A549 (cell line): ENCODE measurements at regions not wholly inside any gene's neighbourhood (a gene's known extent, or its start where the extent isn't known, plus 50 kb on each side); places are given as distances from the start of the nearest gene placed in this dataset.

Source experiments
- ATAC-seq, 2 experiments: fragments of 200-7000 bp in 1 of 2; fragments of >200 bp in 1 of 2; cut with Nextera tagmentation in 1 of 2; cut with Tn5 transposase in 1 of 2; 3 replicates each; pipeline versions ENCODE4 v1.8.0 to v1.9.1; 2018 to 2020; ENCODE audit warnings: mild to moderate bottlenecking in 1 of 2, moderate library complexity in 1 of 2
- CTCF ChIA-PET: fragments of 300-600 bp; sonication (Branson Sonifier 250); formaldehyde crosslinking; extraction: SDS; loops from one replicate; lab custom pipeline; 2021; ENCODE audit warnings: antibody characterized with exemption, inconsistent platforms; lab: Yijun Ruan, JAX
- POLR2A ChIA-PET: fragments of 350-600 bp; formaldehyde crosslinking; extraction: SDS; loops from one replicate; lab custom pipeline; 2021; ENCODE audit warnings: antibody characterized with exemption, inconsistent platforms; lab: Yijun Ruan, JAX
- DNase-seq, 2 experiments: peaks; one replicate each; pipeline versions ENCODE4 v3.0.0 to v3.0.0-alpha.2; 2011 to 2016; ENCODE audit warnings: low read depth in 1 of 2, low spot score in 1 of 2
- FAIRE-seq: peaks from 2 replicates; lab custom pipeline; 2011; peaks lifted over from hg19 to GRCh38; lab: Jason Lieb, UNC
- H3K27ac ChIP-seq, 2 experiments: fragments of >200 bp; sonication (Bioruptor Twin); formaldehyde crosslinking; 3 replicates each; pipeline ENCODE4 v1.5.1; 2016 to 2017
- H3K4me1 ChIP-seq: fragments of >200 bp; sonication (Bioruptor Twin); formaldehyde crosslinking; 3 replicates; pipeline ENCODE4 v1.6.1; 2016
- H3K4me2 ChIP-seq: fragments of >200 bp; sonication (Bioruptor Twin); formaldehyde crosslinking; 3 replicates; pipeline ENCODE4 v1.6.1; 2016
- H3K4me3 ChIP-seq: fragments of >200 bp; sonication (Bioruptor Twin); formaldehyde crosslinking; 3 replicates; pipeline ENCODE4 v1.5.1; 2016
- H3K9me3 ChIP-seq: fragments of >200 bp; sonication (Bioruptor Twin); formaldehyde crosslinking; 3 replicates; pipeline ENCODE4 v1.6.1; 2016
- ATOH8 ChIP-seq: fragments of 250-450 bp; sonication (Bioruptor Pico); IDR thresholded peaks from 2 replicates; pipeline ENCODE4 v1.5.0; 2020; ENCODE audit warnings: low read depth, mild to moderate bottlenecking, moderate library complexity
- BCL3 ChIP-seq: fragments of >200 bp; sonication (Bioruptor Twin); formaldehyde crosslinking; IDR thresholded peaks from 3 replicates; pipeline ENCODE4 v1.6.1; 2016
- BHLHE40 ChIP-seq: IDR thresholded peaks from 2 replicates; pipeline ENCODE4 v1.6.1; 2012; ENCODE audit warnings: low read depth, low read length, inconsistent platforms
- CBX8 ChIP-seq: fragments of 200-600 bp; sonication (generic); IDR thresholded peaks from 2 replicates; pipeline ENCODE4 v1.6.1; 2016
- CHD4 ChIP-seq: fragments of 200-600 bp; sonication (generic); IDR thresholded peaks from 2 replicates; pipeline ENCODE4 v1.6.1; 2016; ENCODE audit warnings: antibody characterized with exemption, mild to moderate bottlenecking, borderline replicate concordance
- E2F6 ChIP-seq: IDR thresholded peaks from 2 replicates; pipeline ENCODE4 v1.6.1; 2012; ENCODE audit warnings: low read depth, borderline replicate concordance
- EP300 ChIP-seq, 2 experiments: fragments of >200 bp; sonication (Bioruptor Twin); formaldehyde crosslinking; IDR thresholded peaks; 2 replicates in 1 of 2; 3 replicates in 1 of 2; pipeline ENCODE4 v1.6.1; 2016 to 2017
- FOSL2 ChIP-seq, 2 experiments: fragments of 450-650 bp in 1 of 2; fragments of >200 bp in 1 of 2; sonication (Bioruptor Twin) in 1 of 2; formaldehyde crosslinking; IDR thresholded peaks; 2 replicates each; pipeline versions ENCODE4 v1.5.0 to v1.6.1; 2016 to 2020; ENCODE audit warnings: mild to moderate bottlenecking in 1 of 2, moderate library complexity in 1 of 2
- HOXB5 ChIP-seq: fragments of 250-450 bp; sonication (Bioruptor Pico); IDR thresholded peaks from 2 replicates; pipeline ENCODE4 v1.5.0; 2020; ENCODE audit warnings: mild to moderate bottlenecking, moderate library complexity
- JUN ChIP-seq, 2 experiments: fragments of >200 bp; sonication (Bioruptor Twin); formaldehyde crosslinking; IDR thresholded peaks; 2 replicates in 1 of 2; 3 replicates in 1 of 2; pipeline ENCODE4 v1.6.1; 2016 to 2017
- KDM1A ChIP-seq: fragments of 200-600 bp; sonication (generic); IDR thresholded peaks from 2 replicates; pipeline ENCODE4 v1.6.1; 2016; ENCODE audit warnings: low read depth, mild to moderate bottlenecking
- MAZ ChIP-seq: fragments of 150-350 bp; IDR thresholded peaks from 2 replicates; pipeline ENCODE4 v1.6.1; 2014; ENCODE audit warnings: antibody characterized with exemption, low read depth, low read length, borderline replicate concordance
- MYC ChIP-seq: IDR thresholded peaks from 2 replicates; pipeline ENCODE4 v1.6.1; 2012; ENCODE audit warnings: mild to moderate bottlenecking, inconsistent platforms, low read length, improper control_type of control experiment, borderline replicate concordance
- NR3C1 ChIP-seq: fragments of >200 bp; sonication (Bioruptor Twin); formaldehyde crosslinking; IDR thresholded peaks from 3 replicates; pipeline ENCODE4 v1.6.1; 2017
- POLR2A ChIP-seq: IDR thresholded peaks from 2 replicates; pipeline ENCODE4 v1.6.1; 2012; ENCODE audit warnings: mild to moderate bottlenecking, low read length
- POLR2AphosphoS2 ChIP-seq: conservative IDR thresholded peaks from 2 replicates; pipeline ENCODE4 v1.6.1; 2012; ENCODE audit warnings: low read length, improper control_type of control experiment, inconsistent platforms
- RNF2 ChIP-seq: fragments of 200-600 bp; sonication (generic); IDR thresholded peaks from 2 replicates; pipeline ENCODE4 v1.6.1; 2016; ENCODE audit warnings: low read depth, mild to moderate bottlenecking, antibody characterized with exemption, moderate library complexity, borderline replicate concordance
- TFCP2L1 ChIP-seq: fragments of 250-450 bp; sonication (Bioruptor Pico); IDR thresholded peaks from 2 replicates; pipeline ENCODE4 v1.5.0; 2021; ENCODE audit warnings: mild to moderate bottlenecking
- ZC3H11A ChIP-seq: fragments of 450-650 bp; IDR thresholded peaks from 2 replicates; pipeline ENCODE4 v1.6.1; 2014; ENCODE audit warnings: antibody characterized with exemption, mild to moderate bottlenecking
- ZNF302 ChIP-seq: fragments of 250-450 bp; sonication (Bioruptor Pico); IDR thresholded peaks from 2 replicates; pipeline ENCODE4 v1.9.0; 2021; ENCODE audit warnings: inconsistent platforms, mild to moderate bottlenecking, moderate library complexity
- WGBS: methylation state at CpG from one replicate; pipeline ENCODE4 v1.1.6; 2017; ENCODE audit errors: missing lambda C conversion rate; 5-methylcytosine and 5-hydroxymethylcytosine counted together
- TF ChIP-seq, protein P1 (sequence below): fragments of >200 bp; sonication (Bioruptor Twin); formaldehyde crosslinking; IDR thresholded peaks from 3 replicates; pipeline ENCODE4 v1.5.1; 2016

DNA sequence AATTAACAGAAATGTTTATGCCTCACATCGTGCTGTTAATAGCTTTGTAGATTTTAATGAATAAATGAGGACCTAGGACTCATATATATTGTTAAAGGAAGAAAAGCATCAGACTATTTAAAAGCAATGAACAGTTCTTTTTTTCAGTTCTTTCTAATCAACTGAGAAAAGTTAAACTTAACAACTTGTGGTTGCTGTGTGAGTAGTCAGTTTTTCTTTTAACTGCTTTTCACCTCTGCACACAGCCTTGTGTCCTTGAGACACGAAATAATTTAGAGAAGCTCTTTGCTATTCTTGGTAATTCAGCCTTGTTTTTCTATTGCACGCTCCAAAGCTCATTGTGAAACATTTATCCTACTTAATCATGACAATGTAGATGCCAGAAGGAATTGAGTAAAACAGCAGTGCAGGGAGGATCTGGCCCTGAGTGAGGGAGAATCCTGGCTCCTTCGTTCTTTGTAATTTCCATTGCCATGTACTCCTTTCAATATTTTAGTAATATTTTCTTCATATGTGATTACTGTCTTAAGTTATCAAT is 499.0 kb downstream of the PYDC2 start (continued):
- TF ChIP-seq, protein P1, sequence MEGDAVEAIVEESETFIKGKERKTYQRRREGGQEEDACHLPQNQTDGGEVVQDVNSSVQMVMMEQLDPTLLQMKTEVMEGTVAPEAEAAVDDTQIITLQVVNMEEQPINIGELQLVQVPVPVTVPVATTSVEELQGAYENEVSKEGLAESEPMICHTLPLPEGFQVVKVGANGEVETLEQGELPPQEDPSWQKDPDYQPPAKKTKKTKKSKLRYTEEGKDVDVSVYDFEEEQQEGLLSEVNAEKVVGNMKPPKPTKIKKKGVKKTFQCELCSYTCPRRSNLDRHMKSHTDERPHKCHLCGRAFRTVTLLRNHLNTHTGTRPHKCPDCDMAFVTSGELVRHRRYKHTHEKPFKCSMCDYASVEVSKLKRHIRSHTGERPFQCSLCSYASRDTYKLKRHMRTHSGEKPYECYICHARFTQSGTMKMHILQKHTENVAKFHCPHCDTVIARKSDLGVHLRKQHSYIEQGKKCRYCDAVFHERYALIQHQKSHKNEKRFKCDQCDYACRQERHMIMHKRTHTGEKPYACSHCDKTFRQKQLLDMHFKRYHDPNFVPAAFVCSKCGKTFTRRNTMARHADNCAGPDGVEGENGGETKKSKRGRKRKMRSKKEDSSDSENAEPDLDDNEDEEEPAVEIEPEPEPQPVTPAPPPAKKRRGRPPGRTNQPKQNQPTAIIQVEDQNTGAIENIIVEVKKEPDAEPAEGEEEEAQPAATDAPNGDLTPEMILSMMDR = no peak
- TF ChIP-seq NR3C1 (no peak), ZC3H11A (no peak), JUN (IDR thresholded peaks at IDR 0.05) (no peak), CHD4 (no peak), EP300 (IDR thresholded peaks at IDR 0.05) (no peak), POLR2A (no peak), TFCP2L1 (CRISPR knock-in tag) (no peak), ATOH8 (CRISPR knock-in tag) (no peak)
- TF ChIP-seq, all 56 proteins: peak for 0

- TF ChIP-seq RNF2 (no peak), CBX8 (no peak), MAZ (no peak), BCL3 (no peak), MYC (no peak), ATOH8 (CRISPR knock-in tag) (no peak), BHLHE40 (no peak), KDM1A (no peak), FOSL2 (IDR thresholded peaks at IDR 0.05) (no peak), FOSL2 (CRISPR knock-in tag; IDR thresholded peaks at IDR 0.05) (no peak), HOXB5 (no peak), E2F6 (no peak), ZNF302 (no peak), POLR2AphosphoS2 (no peak)
- TF ChIP-seq, protein P1 = no peak
- 15% methylated on average over 5 of the region's 5 CpGs for WGBS
- ATAC-seq = no peak
- no peak for FAIRE-seq
- Histone ChIP-seq H3K4me2 (no peak overlapping the region), H3K9me3 (no peaks in the 10 kb centered on the region), H3K4me3 (no peak overlapping the region), H3K4me1 (no peaks in the 10 kb centered on the region), H3K27ac (no peak overlapping the region)
- POLR2A ChIA-PET = no interaction called here
- DNase-seq = no peak
- CTCF ChIA-PET = no interaction called here
Measured at GRCh38 chr3:191961022-191961421, 500.1 kb downstream of the PYDC2 start.
